MG63 (cell line): ENCODE measurements at regions not wholly inside any gene's neighbourhood (a gene's known extent, or its start where the extent isn't known, plus 50 kb on each side); places are given as distances from the start of the nearest gene placed in this dataset.
"Not testable (repeated sequence)": the region's sequence is repeated elsewhere in the genome, so short reads cannot be mapped to it uniquely, and the experiment has no call there.

Source experiments
- DNase-seq: peaks from one replicate; pipeline ENCODE4 v3.0.0-alpha.2; 2020
- H3K27me3 ChIP-seq: fragments of 250-450 bp; sonication (Bioruptor Pico); 2 replicates; pipeline ENCODE4 v1.5.1; 2020; ENCODE audit warnings: mild to moderate bottlenecking, moderate library complexity
- H3K36me3 ChIP-seq: fragments of 250-450 bp; sonication (Bioruptor Pico); 2 replicates; pipeline ENCODE4 v1.5.1; 2020; ENCODE audit warnings: mild to moderate bottlenecking, moderate library complexity
- H3K4me3 ChIP-seq: fragments of 250-450 bp; sonication (Bioruptor Pico); 2 replicates; pipeline ENCODE4 v1.5.1; 2020; ENCODE audit warnings: mild to moderate bottlenecking, moderate library complexity
- H3K9me3 ChIP-seq: fragments of 250-450 bp; sonication (Bioruptor Pico); 2 replicates; pipeline ENCODE4 v1.5.1; 2020; ENCODE audit warnings: mild to moderate bottlenecking, moderate library complexity

- no peak for DNase-seq
- Histone ChIP-seq H3K9me3 (0 out of 2 replicates have a peak, but pooled peaks cover 2% of the 10 kb centered on the region), H3K4me3 (no peak overlapping the region), H3K27me3 (no peaks in the 10 kb centered on the region), H3K36me3 (no peaks in the 10 kb centered on the region)
Measured at GRCh38 chr12:74656251-74656650, 118.6 kb downstream of the ATXN7L3B start.

DNA sequence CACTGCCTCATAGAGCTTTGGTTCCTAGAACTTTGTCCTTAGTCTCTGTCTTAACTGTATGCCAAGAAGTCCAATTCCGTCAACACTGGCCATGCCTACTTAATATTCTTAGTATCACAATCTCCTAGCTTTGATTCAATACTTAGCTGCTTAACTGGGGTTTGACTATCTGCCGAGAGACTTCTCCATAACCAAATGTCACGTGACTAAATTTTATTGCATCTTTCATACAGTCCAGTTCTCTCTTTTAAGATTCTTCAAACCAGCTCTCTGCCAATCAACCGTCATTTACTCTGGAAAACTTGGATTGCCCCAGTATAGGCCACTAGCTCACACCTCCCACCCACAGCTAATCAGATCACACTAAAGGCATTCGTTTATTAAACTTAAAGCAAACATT is 122.8 kb downstream of the ATXN7L3B start:
- no peaks in the 10 kb centered on the region for H3K9me3 ChIP-seq
- no peaks in the 10 kb centered on the region for H3K36me3 ChIP-seq
- no peaks in the 10 kb centered on the region for H3K27me3 ChIP-seq
- DNase-seq = no peak
- H3K4me3 ChIP-seq = no peak overlapping the region

DNA sequence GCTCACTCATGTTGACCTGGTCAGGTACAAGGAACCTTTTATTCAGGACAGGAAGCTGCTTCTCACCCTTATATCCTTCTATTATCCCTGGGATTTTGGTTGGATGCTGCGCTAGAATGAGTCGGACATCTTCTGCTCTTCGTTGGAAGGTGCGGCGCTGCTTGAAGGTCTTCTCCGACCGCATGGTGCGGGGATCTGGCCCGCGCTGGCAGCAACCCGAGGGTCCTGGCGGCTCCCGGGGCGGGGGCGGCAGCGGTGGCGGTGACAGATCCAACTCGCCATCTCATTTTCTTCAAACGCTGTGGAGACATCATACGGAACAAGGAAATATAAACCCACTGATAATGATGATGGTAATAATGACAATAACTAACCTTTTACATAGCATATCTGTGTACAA is 126.3 kb downstream of the ATXN7L3B start:
- H3K27me3 ChIP-seq = no peaks in the 10 kb centered on the region
- H3K4me3 ChIP-seq = no peak overlapping the region

DNA sequence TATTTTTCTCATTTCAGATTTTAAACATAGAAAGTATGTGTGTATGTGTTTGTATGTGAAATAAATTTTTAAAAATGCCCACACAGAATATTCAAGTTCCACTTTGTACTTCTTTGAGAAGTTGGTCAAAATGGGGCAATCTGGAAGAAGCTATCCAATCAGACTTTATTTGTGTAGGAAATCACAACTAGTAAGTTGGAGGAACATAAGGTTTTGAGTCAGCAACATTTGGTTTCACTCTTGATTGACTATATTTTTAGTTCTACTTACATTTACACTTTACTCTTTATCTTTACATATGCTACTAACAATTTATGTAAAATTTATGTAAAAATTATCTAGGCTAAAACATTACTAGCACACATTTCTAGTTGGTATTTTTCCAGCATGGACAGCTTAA is 128.1 kb downstream of the ATXN7L3B start:
- Histone ChIP-seq H3K4me3 (no peak overlapping the region), H3K9me3 (no peaks in the 10 kb centered on the region), H3K36me3 (no peaks in the 10 kb centered on the region), H3K27me3 (no peaks in the 10 kb centered on the region)
- no peak for DNase-seq

More for the DNA sequence above, 126.3 kb downstream of the ATXN7L3B start:
- no peaks in the 10 kb centered on the region for H3K36me3 ChIP-seq
- no peaks in the 10 kb centered on the region for H3K9me3 ChIP-seq
- no peak for DNase-seq

DNA sequence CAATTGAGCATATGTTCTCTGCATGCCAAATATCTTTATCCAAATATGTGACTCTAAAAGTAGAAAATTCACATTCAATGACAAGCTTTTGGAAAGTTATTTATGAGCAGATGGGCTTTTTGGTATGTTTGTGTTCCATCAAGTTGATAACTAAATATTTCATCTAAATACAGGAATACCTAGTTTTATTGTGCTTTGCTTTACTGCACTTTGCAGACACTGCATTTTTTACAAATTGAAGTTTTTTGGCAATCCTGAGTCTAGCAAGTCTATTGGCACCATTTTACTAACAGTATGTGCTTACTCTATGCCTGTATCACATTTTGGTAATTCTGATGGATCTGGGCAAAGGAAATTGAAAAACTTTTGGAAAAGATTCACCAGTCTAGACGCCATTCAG is 133.8 kb downstream of the ATXN7L3B start:
- Histone ChIP-seq H3K9me3 (no peaks in the 10 kb centered on the region), H3K4me3 (no peak overlapping the region), H3K36me3 (no peaks in the 10 kb centered on the region), H3K27me3 (no peaks in the 10 kb centered on the region)
- DNase-seq = no peak

GRCh38 chr12:74676955-74677354 is 139.3 kb downstream of the ATXN7L3B start:
- not testable (repeated sequence) for H3K36me3 ChIP-seq, DNase-seq, H3K4me3 ChIP-seq, H3K27me3 ChIP-seq, H3K9me3 ChIP-seq

GRCh38 chr12:74685385-74685784 is 147.8 kb downstream of the ATXN7L3B start:
- Histone ChIP-seq H3K9me3 (no peaks in the 10 kb centered on the region), H3K4me3 (no peak overlapping the region), H3K27me3 (no peaks in the 10 kb centered on the region), H3K36me3 (no peaks in the 10 kb centered on the region)
- no peak for DNase-seq

GRCh38 chr12:74689071-74689655 is 151.5 kb downstream of the ATXN7L3B start:
- DNase-seq = no peak
- Histone ChIP-seq H3K27me3 (no peaks in the 10 kb centered on the region), H3K9me3 (no peaks in the 10 kb centered on the region), H3K36me3 (no peaks in the 10 kb centered on the region), H3K4me3 (no peak overlapping the region)

- no peak for DNase-seq
- no peaks in the 10 kb centered on the region for H3K36me3 ChIP-seq
- H3K27me3 ChIP-seq = no peaks in the 10 kb centered on the region
- no peaks in the 10 kb centered on the region for H3K9me3 ChIP-seq
- no peak overlapping the region for H3K4me3 ChIP-seq
Measured at GRCh38 chr12:74689929-74690328, 152.3 kb downstream of the ATXN7L3B start.

DNA sequence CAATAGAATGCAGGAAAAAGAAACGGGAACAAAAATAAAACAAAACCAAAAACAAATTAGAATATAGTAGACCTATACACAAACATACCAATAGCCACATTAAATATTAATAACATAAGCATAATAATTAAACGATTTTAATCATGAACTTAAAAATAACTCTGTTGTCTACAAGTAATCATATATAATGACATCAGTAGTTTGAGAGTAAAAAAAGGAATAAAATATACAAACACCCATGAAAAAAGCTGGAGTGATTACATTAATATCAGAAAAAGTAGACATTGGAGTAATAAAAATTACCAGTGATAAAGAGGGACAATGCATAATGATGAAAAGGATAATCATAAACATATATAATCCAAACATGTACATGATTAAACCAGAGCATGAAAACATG is 181.8 kb downstream of the ATXN7L3B start:
- no peaks in the 10 kb centered on the region for H3K27me3 ChIP-seq
- H3K36me3 ChIP-seq = no peaks in the 10 kb centered on the region
- no peaks in the 10 kb centered on the region for H3K9me3 ChIP-seq
- H3K4me3 ChIP-seq = no peak overlapping the region
- no peak for DNase-seq

DNA sequence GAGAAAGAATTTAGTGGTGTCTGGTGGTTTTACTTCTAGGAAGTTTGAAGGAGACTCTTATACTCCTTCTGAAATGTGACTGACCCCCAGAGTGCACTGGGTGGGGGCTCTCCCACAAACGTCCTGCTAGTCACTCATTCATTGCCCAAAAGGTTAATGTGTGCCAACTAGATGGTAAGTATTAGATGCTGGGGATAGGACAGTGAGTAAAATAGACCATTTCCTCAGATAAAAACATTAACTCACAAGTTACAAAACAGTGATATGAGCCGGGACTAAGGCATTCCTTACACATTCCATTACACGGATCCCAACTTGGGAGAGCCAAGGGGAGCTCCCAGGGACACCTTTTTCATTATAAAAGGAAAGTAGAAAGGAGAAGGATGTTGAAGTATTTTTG is 185.1 kb downstream of the ATXN7L3B start:
- no peak overlapping the region for H3K4me3 ChIP-seq
- H3K9me3 ChIP-seq = no peaks in the 10 kb centered on the region
- no peaks in the 10 kb centered on the region for H3K27me3 ChIP-seq
- no peak for DNase-seq
- H3K36me3 ChIP-seq = no peaks in the 10 kb centered on the region

DNA sequence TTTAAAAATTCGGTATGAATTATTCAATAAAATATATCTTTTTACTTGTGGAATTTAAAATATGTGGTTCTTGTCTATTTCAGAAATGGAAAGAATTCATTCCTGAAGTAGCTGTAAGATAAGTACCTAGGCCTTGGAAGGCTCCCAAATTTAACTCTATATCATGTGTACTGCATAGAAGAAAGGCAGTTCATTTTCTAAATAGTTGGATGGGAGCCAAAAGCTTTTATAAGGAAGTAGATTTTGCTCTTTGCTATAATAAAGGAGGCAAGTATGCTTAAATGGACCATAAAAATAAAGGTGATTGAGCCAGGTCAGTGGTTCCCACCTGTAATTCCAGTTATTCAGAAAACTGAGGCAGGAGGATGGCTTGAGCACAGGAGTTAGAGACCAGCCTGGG is 187.5 kb downstream of the ATXN7L3B start:
- no peak overlapping the region for H3K4me3 ChIP-seq
- DNase-seq = no peak
- H3K36me3 ChIP-seq = no peaks in the 10 kb centered on the region
- H3K9me3 ChIP-seq = no peaks in the 10 kb centered on the region
- no peaks in the 10 kb centered on the region for H3K27me3 ChIP-seq

- Histone ChIP-seq H3K9me3 (no peaks in the 10 kb centered on the region), H3K27me3 (no peaks in the 10 kb centered on the region), H3K4me3 (no peak overlapping the region), H3K36me3 (no peaks in the 10 kb centered on the region)
- no peak for DNase-seq
Measured at GRCh38 chr12:74728006-74728405, 190.4 kb downstream of the ATXN7L3B start.

- no peak for DNase-seq
- H3K4me3 ChIP-seq = no peak overlapping the region
Measured at GRCh38 chr12:74732164-74732784, 194.6 kb downstream of the ATXN7L3B start.

GRCh38 chr12:74732826-74733225 is 195.2 kb downstream of the ATXN7L3B start:
- Histone ChIP-seq H3K4me3 (no peak overlapping the region), H3K27me3 (no peaks in the 10 kb centered on the region), H3K36me3 (no peaks in the 10 kb centered on the region), H3K9me3 (no peaks in the 10 kb centered on the region)
- no peak for DNase-seq

More at GRCh38 chr12:74732164-74732784, 194.6 kb downstream of the ATXN7L3B start:
- H3K27me3 ChIP-seq = no peaks in the 10 kb centered on the region
- H3K36me3 ChIP-seq = no peaks in the 10 kb centered on the region
- no peaks in the 10 kb centered on the region for H3K9me3 ChIP-seq

DNA sequence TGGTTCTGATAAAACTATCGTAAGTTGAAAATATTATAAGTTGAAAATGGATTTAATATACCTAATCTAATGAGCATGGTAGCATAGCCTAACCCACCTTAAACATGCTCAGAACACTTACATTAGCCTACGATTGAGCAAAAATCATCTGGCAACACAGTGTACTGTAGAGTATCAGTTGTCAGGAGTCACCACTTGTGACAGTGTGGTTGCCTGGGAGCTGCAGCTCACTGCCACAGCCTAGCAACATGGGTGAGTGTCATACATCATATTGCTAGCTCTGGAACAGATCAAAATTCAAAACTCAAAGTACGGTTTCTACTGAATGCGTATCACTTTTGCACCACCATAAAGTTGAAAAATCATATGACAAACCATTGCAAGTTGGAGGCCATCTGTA is 203.5 kb downstream of the ATXN7L3B start:
- H3K4me3 ChIP-seq = no peak overlapping the region

DNA sequence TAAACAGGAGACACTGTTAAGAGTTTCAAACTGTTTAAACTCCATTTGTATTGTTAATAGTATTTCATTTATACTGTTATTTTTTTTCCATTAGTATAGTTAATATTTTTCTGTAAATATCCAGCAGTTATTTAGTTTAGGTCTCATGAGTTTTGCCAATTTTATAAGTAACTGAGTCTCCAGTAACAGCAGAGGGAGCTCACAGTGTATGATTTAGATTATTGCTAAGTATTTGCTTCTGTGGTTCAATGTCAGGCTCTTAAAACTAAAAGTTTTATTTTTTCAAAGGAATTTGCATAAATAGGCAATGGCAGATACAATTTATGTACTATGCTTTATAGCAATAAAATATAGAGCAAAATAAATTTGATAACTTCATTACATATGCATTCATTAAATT is 209.7 kb downstream of the ATXN7L3B start:
- Histone ChIP-seq H3K36me3 (no peaks in the 10 kb centered on the region), H3K4me3 (no peak overlapping the region), H3K27me3 (no peaks in the 10 kb centered on the region), H3K9me3 (no peaks in the 10 kb centered on the region)
- no peak for DNase-seq

More for the DNA sequence above, 203.5 kb downstream of the ATXN7L3B start:
- no peaks in the 10 kb centered on the region for H3K36me3 ChIP-seq
- H3K27me3 ChIP-seq = no peaks in the 10 kb centered on the region
- no peak for DNase-seq
- H3K9me3 ChIP-seq = no peaks in the 10 kb centered on the region

DNA sequence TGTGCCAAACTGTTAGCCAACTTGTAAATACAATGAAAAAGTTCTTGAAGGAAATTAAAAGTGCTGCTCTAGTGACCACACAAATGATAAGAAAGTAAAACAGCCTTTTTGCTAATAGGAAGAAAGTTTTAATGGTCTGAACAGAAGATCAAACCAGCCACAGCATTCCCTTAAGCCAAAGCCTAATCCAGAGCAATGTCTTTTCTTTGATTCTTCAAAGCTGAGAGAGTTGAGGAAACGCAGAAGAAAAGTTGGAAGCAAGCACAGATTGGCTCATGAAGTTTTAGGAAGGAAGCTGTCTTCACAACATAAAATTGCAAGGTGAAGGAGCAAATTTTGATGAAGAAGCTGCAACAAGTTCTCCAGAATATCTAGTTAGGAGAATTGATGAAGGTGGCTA is 213.8 kb downstream of the ATXN7L3B start:
- H3K27me3 ChIP-seq = no peaks in the 10 kb centered on the region
- no peak for DNase-seq
- no peaks in the 10 kb centered on the region for H3K36me3 ChIP-seq
- H3K4me3 ChIP-seq = no peak overlapping the region
- H3K9me3 ChIP-seq = no peaks in the 10 kb centered on the region
